GM18511 (cell line): ENCODE measurements at regions not wholly inside any gene's neighbourhood (a gene's known extent, or its start where the extent isn't known, plus 50 kb on each side); places are given as distances from the start of the nearest gene placed in this dataset.
"Not testable (repeated sequence)": the region's sequence is repeated elsewhere in the genome, so short reads cannot be mapped to it uniquely, and the experiment has no call there.

Source experiments
- ATAC-seq: cut with Tn5 transposase; IDR thresholded peaks from one replicate; pipeline ENCODE4 v1.9.1; 2021; ENCODE audit warnings: mild to moderate bottlenecking, moderate library complexity; ENCODE audit not compliant: unreplicated experiment

DNA sequence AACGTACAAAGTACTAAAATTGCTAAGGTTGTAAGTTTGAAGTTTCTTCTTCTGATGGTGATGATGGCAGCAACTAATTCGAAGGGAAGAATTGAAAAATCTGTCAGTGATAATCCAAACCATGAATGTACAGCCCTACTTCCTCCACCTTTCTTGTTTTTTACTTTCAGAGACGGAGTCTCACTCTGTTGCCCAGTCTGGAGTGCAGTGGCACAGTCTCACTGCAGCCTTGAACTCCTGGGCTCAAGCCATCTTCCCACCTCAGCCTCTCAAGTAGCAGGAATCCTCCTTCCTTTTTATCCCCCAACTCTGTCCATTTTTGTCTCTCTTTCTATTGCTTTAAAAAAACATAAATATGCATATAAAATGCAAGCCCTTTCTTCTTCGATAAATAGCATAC, 112.3 kb upstream of the SOX21 start:
- ATAC-seq: no peak

- ATAC-seq: no peak
Measured at GRCh38 chr13:94822356-94822755, 110.0 kb upstream of the SOX21 start.

GRCh38 chr13:94816256-94816655, 103.9 kb upstream of the SOX21 start:
- no peak for ATAC-seq

DNA sequence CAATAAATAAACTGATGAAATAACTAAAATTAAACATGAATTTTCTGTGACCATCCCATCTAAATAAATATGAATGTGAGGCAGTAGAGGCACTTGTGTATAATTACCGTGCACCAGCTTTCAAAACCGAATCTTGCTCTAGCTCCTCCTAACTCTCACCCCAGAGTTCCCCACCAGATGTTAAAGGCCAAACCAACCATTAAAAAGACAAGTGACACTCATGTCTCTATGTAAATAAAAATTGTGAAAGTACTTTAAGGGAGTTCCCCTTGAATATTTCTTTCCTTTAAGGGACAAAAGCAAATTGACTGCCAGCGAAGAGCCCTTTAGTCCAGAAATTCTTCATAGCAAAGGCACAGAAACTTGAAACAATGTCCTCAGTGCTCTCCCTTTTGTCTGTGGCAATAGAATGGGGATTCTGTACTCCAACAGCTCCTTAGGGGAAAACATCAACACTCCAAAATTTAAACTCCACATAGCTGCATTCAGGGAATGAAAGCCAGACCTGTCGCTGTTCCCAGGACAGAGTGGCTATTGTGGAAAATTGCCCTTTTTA, 101.7 kb upstream of the SOX21 start:
- peak; percentile 80 for ATAC-seq

DNA sequence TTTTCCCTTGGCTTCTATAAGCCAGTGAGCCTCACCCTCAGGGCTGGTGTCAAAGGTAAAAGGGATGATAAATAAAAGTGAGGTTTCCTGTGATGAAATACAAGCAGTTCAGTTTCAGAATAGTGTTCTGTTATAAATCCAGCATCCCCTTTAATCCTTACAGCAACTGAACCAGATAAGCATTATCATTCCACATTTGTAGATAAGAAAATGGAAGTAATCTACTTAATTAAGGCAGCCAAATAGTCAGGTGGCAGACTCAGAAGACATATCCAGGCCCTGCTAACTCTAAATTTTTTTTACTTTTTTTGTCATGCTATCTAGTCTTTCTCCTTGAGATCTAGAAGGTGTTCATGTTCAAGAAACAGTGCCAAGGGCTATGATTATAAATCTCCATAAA, 99.4 kb upstream of the SOX21 start:
- no peak for ATAC-seq

DNA sequence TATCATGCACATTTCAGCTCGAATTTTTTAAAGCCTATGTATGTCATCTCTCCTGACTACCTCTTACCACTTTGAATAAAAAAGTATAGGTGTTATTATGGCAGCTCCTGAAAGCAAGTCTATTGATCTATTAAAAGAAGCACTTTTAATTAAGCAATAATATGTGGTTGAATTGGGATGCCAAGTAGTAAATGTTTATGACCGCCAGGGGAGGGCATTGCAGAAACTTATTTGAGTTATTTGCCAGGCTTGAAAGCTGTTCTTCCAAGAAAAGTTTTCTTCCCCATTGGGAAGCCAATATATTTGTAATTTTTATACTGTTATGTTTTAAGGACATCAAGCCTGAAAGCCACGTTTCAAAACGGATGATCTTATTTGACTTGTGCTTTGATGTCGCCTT, 88.1 kb upstream of the SOX21 start:
- no peak for ATAC-seq

DNA sequence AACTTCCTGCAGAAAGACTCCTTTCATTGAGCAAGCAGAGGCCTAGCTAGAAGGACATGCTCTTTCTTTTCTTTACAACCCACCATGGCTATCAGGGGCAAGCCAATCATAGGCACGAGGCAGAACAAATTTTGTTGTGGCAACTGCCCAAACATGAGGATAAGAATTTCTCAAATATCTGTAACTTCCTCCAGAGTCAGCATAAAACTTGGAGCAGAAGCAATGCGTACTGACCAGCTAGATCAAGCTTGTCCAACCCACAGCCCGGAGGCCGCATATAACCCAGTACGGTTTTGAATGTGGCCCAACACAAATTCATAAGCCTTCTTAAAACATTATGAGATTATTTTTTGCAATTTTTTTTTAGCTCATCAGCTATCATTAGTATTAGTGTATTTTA, 87.0 kb upstream of the SOX21 start:
- no peak for ATAC-seq

GRCh38 chr13:94798738-94799137, 86.4 kb upstream of the SOX21 start:
- no peak for ATAC-seq

DNA sequence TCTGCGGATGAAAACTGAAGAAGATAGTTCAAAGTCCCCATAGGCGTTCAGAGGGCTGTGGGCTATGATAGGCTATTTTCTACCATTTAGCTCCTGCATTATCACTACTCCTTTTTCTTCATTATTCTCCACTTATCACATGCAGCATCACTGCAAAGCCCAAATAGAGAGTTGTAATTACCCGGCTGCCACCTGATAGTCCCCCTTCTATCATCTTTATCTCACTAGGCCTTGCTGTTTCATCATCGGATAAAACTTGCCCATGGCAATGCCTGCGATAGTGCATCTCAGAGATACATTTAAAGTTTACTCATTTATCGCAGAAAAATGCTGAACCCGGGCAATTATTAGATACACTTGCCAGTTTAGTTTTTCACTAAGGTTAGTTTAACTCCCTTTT, 82.9 kb upstream of the SOX21 start:
- no peak for ATAC-seq

GRCh38 chr13:94786246-94786645, 73.9 kb upstream of the SOX21 start:
- ATAC-seq: not testable (repeated sequence)

DNA sequence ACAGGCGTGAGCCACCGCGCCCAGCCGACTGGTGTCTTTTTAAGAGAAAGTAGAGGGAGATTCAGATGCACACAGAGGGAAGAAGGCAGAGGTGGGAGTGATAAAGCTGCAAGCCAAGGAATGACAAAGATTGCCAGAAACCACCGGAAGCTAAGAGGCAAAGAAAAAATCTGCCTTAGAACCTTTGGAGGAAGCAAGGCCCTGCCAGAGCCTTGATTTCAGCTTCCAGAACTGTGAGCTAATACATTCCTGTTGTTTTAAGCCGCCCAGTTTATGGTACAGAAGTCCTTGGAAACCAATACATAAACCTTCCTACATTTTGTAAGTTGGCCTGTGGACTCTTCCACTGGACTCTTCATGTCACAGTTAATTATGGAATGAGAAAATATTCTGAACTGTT, 71.7 kb upstream of the SOX21 start:
- no peak for ATAC-seq

DNA sequence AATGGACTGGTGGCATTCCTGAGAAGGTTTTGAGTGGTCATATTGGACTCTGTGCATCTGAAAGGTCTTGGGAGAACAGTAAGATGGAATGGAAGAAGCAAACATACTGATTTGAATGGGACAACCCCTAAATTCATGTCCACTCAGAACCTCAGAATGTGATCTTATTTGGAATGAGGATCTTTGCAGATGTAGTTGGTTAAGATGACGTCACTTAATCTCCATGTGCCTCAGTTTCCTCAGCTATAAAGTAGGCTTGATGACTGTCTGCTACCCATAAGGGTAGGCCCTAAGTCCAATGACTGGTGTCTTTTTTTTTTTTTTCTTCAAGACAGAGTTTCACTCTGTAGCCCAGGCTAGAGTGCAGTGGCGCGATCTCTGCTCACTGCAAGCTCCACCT, 71.1 kb upstream of the SOX21 start:
- no peak for ATAC-seq

DNA sequence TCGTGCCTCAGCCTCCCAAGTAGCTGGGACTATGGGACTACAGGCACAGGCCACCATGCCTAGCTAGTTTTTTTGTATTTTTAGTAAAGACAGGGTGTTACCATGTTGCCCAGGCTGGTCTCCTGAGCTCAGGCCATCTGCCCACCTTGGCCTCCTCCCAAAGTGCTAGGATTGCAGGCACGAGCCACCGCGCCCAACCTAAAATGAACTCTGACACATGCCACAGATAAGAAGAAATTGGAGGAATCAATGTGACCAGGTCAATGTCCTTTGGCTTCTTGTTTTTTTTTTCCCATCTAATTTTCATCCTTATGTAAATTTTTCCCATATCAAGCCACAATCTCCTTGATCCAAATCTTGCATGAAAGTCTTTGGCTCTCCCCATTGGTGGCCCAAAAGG, 68.1 kb upstream of the SOX21 start:
- ATAC-seq: no peak

- no peak for ATAC-seq
Measured at GRCh38 chr13:94778986-94779385, 66.6 kb upstream of the SOX21 start.

- no peak for ATAC-seq
Measured at GRCh38 chr13:94778585-94778984, 66.2 kb upstream of the SOX21 start.

GRCh38 chr13:94776956-94777355, 64.6 kb upstream of the SOX21 start:
- ATAC-seq: no peak

GRCh38 chr13:94776300-94776699, 64.0 kb upstream of the SOX21 start:
- no peak for ATAC-seq

DNA sequence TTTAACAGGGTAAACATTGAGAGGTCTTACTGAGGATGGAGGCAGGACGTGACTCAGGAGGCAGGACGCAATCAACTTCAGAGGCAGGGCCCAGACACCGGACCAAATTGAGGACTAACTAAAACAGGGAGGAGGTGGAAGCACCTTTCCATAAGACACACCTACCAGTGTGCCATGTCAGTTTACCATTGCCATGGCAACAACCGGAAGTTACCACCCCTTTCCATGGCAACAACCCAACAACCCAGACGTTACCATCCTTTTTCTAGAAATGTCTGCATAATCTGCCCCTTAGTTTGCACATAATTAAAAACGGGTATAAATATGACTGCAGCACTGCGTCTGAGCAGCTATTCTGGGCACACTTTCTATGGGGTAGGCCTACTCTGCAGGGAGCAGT, 53.5 kb upstream of the SOX21 start:
- ATAC-seq: no peak

DNA sequence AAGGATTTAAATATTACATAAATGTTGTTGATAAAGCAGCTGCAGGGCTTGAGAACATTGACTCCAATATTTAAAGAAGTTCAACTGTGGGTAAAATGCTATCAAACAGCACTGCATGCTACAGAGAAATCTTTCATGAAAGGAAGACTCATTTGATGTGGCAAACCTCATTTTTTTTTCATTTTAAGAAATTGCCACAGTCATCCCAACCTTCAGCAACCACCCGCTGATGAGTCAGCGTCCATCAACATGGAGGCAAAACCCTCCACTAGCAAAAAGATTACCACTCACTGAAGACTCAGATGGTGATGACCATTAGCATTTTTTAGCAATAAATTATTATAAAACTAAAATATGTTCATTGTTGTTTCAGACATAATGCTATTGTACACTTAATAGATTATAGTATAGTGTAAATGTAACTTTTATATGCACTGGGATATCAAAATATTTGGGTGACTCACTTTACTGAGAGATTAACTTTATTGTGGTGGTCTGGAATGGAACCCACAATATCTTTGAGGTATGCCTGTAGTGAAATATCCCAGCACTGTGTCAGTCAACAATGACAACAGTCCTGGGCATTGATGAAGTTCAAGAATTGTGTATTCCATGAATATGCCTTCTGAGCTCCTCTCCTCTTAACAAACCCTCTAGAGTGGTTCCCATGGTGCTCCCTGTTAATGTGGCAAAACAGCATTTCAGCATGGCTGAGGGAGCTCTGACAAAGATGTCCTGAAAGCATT, 52.4 kb upstream of the SOX21 start:
- ATAC-seq: no peak
